H9 (cell line): ENCODE measurements at regions not wholly inside any gene's neighbourhood (a gene's known extent, or its start where the extent isn't known, plus 50 kb on each side); places are given as distances from the start of the nearest gene placed in this dataset.

Experiments
- DNase-seq: peaks from one replicate; pipeline ENCODE4 v3.0.0-alpha.2; 2017
- H2AFZ ChIP-seq: one replicate; pipeline ENCODE4 v1.6.1; 2013; ENCODE audit warnings: mild to moderate bottlenecking, low read length, control low read depth, moderate library complexity
- H2AK5ac ChIP-seq: 2 replicates; pipeline ENCODE4 v1.6.1; 2013; ENCODE audit warnings: low read length, control low read depth, mixed read lengths; ENCODE audit not compliant: insufficient read length
- H2BK120ac ChIP-seq: one replicate; pipeline ENCODE4 v1.6.1; 2013; ENCODE audit warnings: low read depth, mild to moderate bottlenecking, low read length, control low read depth, inconsistent platforms; ENCODE audit not compliant: poor library complexity, severe bottlenecking
- H2BK12ac ChIP-seq: 2 replicates; pipeline ENCODE4 v1.6.1; 2013; ENCODE audit warnings: low read length, control low read depth, mixed read lengths, low read depth; ENCODE audit not compliant: insufficient read length
- H2BK15ac ChIP-seq: 2 replicates; pipeline ENCODE4 v1.6.1; 2013; ENCODE audit warnings: low read depth, low read length, control low read depth
- H2BK20ac ChIP-seq: one replicate; pipeline ENCODE4 v1.6.1; 2013; ENCODE audit warnings: low read depth, mild to moderate bottlenecking, low read length, control low read depth, inconsistent platforms; ENCODE audit not compliant: poor library complexity, severe bottlenecking
- H2BK5ac ChIP-seq: 2 replicates; pipeline ENCODE4 v1.6.1; 2013; ENCODE audit warnings: low read length, control low read depth, mixed read lengths; ENCODE audit not compliant: insufficient read length
- H3K14ac ChIP-seq: 2 replicates; pipeline ENCODE4 v1.6.1; 2013; ENCODE audit warnings: low read length, control low read depth; ENCODE audit not compliant: insufficient read depth
- H3K18ac ChIP-seq: 2 replicates; pipeline ENCODE4 v1.6.1; 2013; ENCODE audit warnings: low read depth, mild to moderate bottlenecking, mixed read lengths, low read length, control low read depth; ENCODE audit not compliant: insufficient read length
- H3K23ac ChIP-seq: 2 replicates; pipeline ENCODE4 v1.6.1; 2013; ENCODE audit warnings: low read length, control low read depth, mixed read lengths, low read depth; ENCODE audit not compliant: insufficient read length
- H3K23me2 ChIP-seq: 2 replicates; pipeline ENCODE4 v1.6.1; 2013; ENCODE audit warnings: low read depth, mild to moderate bottlenecking, mixed read lengths, low read length, control low read depth; ENCODE audit not compliant: insufficient read length, poor library complexity, severe bottlenecking
- H3K27ac ChIP-seq: 2 replicates; pipeline ENCODE4 v1.5.1; 2013; ENCODE audit warnings: low read length, control low read depth, mixed read lengths, low read depth; ENCODE audit not compliant: insufficient read length
- H3K27me3 ChIP-seq: 2 replicates; pipeline ENCODE4 v1.6.1; 2013; ENCODE audit warnings: low read length, control low read depth, inconsistent platforms; ENCODE audit not compliant: insufficient read depth
- H3K4ac ChIP-seq: 2 replicates; pipeline ENCODE4 v1.6.1; 2013; ENCODE audit warnings: low read depth, mild to moderate bottlenecking, control low read depth, inconsistent platforms, low read length, moderate library complexity
- H3K4me1 ChIP-seq: 2 replicates; pipeline ENCODE4 v1.6.1; 2013; ENCODE audit warnings: low read length, control low read depth, inconsistent platforms; ENCODE audit not compliant: insufficient read depth
- H3K4me2 ChIP-seq: 2 replicates; pipeline ENCODE4 v1.6.1; 2013; ENCODE audit warnings: low read length, control low read depth, mixed read lengths; ENCODE audit not compliant: insufficient read length, insufficient read depth
- H3K56ac ChIP-seq: 2 replicates; pipeline ENCODE4 v1.6.1; 2013; ENCODE audit warnings: low read depth, mild to moderate bottlenecking, mixed read lengths, low read length, control low read depth; ENCODE audit not compliant: insufficient read length
- H3K79me1 ChIP-seq: 2 replicates; pipeline ENCODE4 v1.6.1; 2013; ENCODE audit warnings: low read depth, mild to moderate bottlenecking, moderate library complexity, low read length, control low read depth, inconsistent platforms; ENCODE audit not compliant: insufficient read depth, poor library complexity, severe bottlenecking
- H3K79me2 ChIP-seq: 2 replicates; pipeline ENCODE4 v1.6.1; 2013; ENCODE audit warnings: low read length, control low read depth, inconsistent platforms; ENCODE audit not compliant: insufficient read depth
- H3K9ac ChIP-seq: 2 replicates; pipeline ENCODE4 v1.6.1; 2013; ENCODE audit warnings: low read length, control low read depth, mixed read lengths; ENCODE audit not compliant: insufficient read length; ENCODE audit errors: extremely low read depth
- H3K9me3 ChIP-seq: one replicate; pipeline ENCODE4 v1.6.1; 2013; ENCODE audit warnings: low read depth, low read length, inconsistent platforms; ENCODE audit not compliant: control insufficient read depth
- H3T11ph ChIP-seq: one replicate; pipeline ENCODE4 v1.6.1; 2013; ENCODE audit warnings: mild to moderate bottlenecking, low read length, control low read depth, inconsistent platforms
- H4K20me1 ChIP-seq: one replicate; pipeline ENCODE4 v1.6.1; 2013; ENCODE audit not compliant: control insufficient read depth, insufficient read length, insufficient read depth
- H4K5ac ChIP-seq: 2 replicates; pipeline ENCODE4 v1.6.1; 2013; ENCODE audit warnings: low read depth, mild to moderate bottlenecking, mixed read lengths, low read length, control low read depth; ENCODE audit not compliant: insufficient read length
- H4K8ac ChIP-seq: replicated peaks from 2 replicates; pipeline ENCODE4 v1.6.1; 2013; ENCODE audit warnings: low read length, control low read depth, mixed read lengths, low read depth; ENCODE audit not compliant: insufficient read length
- H4K91ac ChIP-seq: 2 replicates; pipeline ENCODE4 v1.6.1; 2013; ENCODE audit warnings: low read depth, mild to moderate bottlenecking, moderate library complexity, mixed read lengths, low read length, control low read depth; ENCODE audit not compliant: insufficient read length
- H3K27ac Mint-ChIP-seq, 3 experiments: 2 replicates in 2 of 3; 3 replicates in 1 of 3; pipeline ENCODE4 v1.8.0; 2020 to 2021; ENCODE audit warnings: mixed read lengths in 3 of 3, mild to moderate bottlenecking in 1 of 3, moderate library complexity in 1 of 3
- H3K27me3 Mint-ChIP-seq: 2 replicates; pipeline ENCODE4 v1.8.0; 2021; ENCODE audit warnings: low read depth, mild to moderate bottlenecking, moderate library complexity, mixed read lengths
- H3K36me3 Mint-ChIP-seq, 3 experiments: 2 replicates in 2 of 3; 3 replicates in 1 of 3; pipeline ENCODE4 v1.8.0; 2020 to 2021; ENCODE audit warnings: low read depth in 3 of 3, mixed read lengths in 3 of 3; ENCODE audit not compliant: insufficient read depth in 1 of 3
- H3K4me1 Mint-ChIP-seq, 2 experiments: 2 replicates each; pipeline ENCODE4 v1.8.0; 2020; ENCODE audit warnings: mixed read lengths in 2 of 2
- H3K4me3 Mint-ChIP-seq, 2 experiments: 2 replicates in 1 of 2; 3 replicates in 1 of 2; pipeline ENCODE4 v1.8.0; 2020 to 2021; ENCODE audit warnings: mild to moderate bottlenecking in 2 of 2, mixed read lengths in 2 of 2, moderate library complexity in 1 of 2
- H3K9me3 Mint-ChIP-seq, 2 experiments: 2 replicates in 1 of 2; 3 replicates in 1 of 2; pipeline ENCODE4 v1.8.0; 2020; ENCODE audit warnings: mild to moderate bottlenecking in 2 of 2, mixed read lengths in 2 of 2, moderate library complexity in 1 of 2
- CTCF ChIP-seq: fragments of 200-600 bp; sonication (generic); conservative IDR thresholded peaks from 3 replicates; pipeline ENCODE4 v1.8.0; 2021; ENCODE audit warnings: antibody characterized with exemption, mild to moderate bottlenecking
- WGBS: extraction: QIAGEN DNeasy Blood & Tissue Kit; methylation state at CpG from one replicate; pipeline ENCODE4 v1.1.7; 2013; ENCODE audit warnings: missing lambda C conversion rate, low lambda C conversion rate, mixed read lengths; ENCODE audit not compliant: insufficient read length; ENCODE audit errors: extremely low coverage; 5-methylcytosine and 5-hydroxymethylcytosine counted together

GRCh38 chr12:32995623-32996022 is 99.0 kb upstream of the PKP2 start:
- Histone ChIP-seq H3K23ac (no peak overlapping the region), H3K9ac (no peak overlapping the region), H2BK120ac (no peak overlapping the region), H3K4me1 (no peaks in the 10 kb centered on the region; the same call in 1 of the 2 replicates), H3K14ac (no peak overlapping the region), H2AFZ (no peak overlapping the region), H3K9me3 (no peaks in the 10 kb centered on the region), H3K56ac (no peak overlapping the region), H2BK20ac (no peak overlapping the region), H3K79me1 (no peaks in the 10 kb centered on the region), H4K5ac (no peak overlapping the region), H3K4ac (no peak overlapping the region), H4K91ac (no peak overlapping the region), H2BK5ac (no peak overlapping the region), H3K27me3 (no peaks in the 10 kb centered on the region), H3K27ac (no peak overlapping the region), H2AK5ac (no peak overlapping the region), H4K20me1 (no peaks in the 10 kb centered on the region), H3K79me2 (no peaks in the 10 kb centered on the region), H2BK12ac (no peak overlapping the region), H3T11ph (no peak overlapping the region), H3K18ac (no peak overlapping the region), H4K8ac (no peak overlapping the region), H3K4me2 (no peak overlapping the region), H3K23me2 (no peaks in the 10 kb centered on the region), H2BK15ac (no peak overlapping the region)
- Mint-ChIP-seq H3K4me3 (no peak overlapping the region), H3K4me1 (peaks cover 12 to 17% of the 10 kb centered on the region in 2 experiments), H3K27me3 (no peaks in the 10 kb centered on the region), H3K9me3 (no peaks in the 10 kb centered on the region), H3K27ac (no peak overlapping the region; a peak in 1 of 7 replicates), H3K36me3 (no peaks in the 10 kb centered on the region)
- no peak for TF ChIP-seq CTCF
- no CpG with 5 or more reads among the region's 2 CpGs for WGBS
- DNase-seq, result no peak
